ENCODE measurements at regions not wholly inside any gene's neighbourhood (a gene's known extent, or its start where the extent isn't known, plus 50 kb on each side); places are given as distances from the start of the nearest gene placed in this dataset.

- Histone ChIP-seq H3K9ac (no peak overlapping the region), H3K27ac (no peak overlapping the region), H3K9me3 (ENCODE audit: low read depth) (no peaks in the 10 kb centered on the region), H3K36me3 (no peaks in the 10 kb centered on the region), H4K20me1 (ENCODE audit: low read depth) (no peaks in the 10 kb centered on the region), H3K4me2 (no peak overlapping the region), H3K4me3 (no peak overlapping the region), H3F3A (ENCODE audit: low read depth) (no peaks in the 10 kb centered on the region), H3K27me3 (no peaks in the 10 kb centered on the region), H3K4me1 (no peaks in the 10 kb centered on the region), H3K79me2 (ENCODE audit: low read depth) (no peaks in the 10 kb centered on the region), H2AFZ (replicated peaks) (no peak overlapping the region)
- H3K36me3 Mint-ChIP-seq: no peaks in the 10 kb centered on the region
- H3K4me1 Mint-ChIP-seq: peaks cover 16% of the 10 kb centered on the region
- peaks cover 20% of the 10 kb centered on the region for H3K27me3 Mint-ChIP-seq (ENCODE audit: insufficient read depth, low read depth)
- H3K9me3 Mint-ChIP-seq: peaks cover 6% of the 10 kb centered on the region
- no peak overlapping the region for H3K27ac Mint-ChIP-seq
- H3K4me3 Mint-ChIP-seq: no peak overlapping the region
- DNase-seq (ENCODE audit: low spot score): no peak
- no peak for TF ChIP-seq EZH2phosphoT487 (IDR thresholded peaks at IDR 0.05)
- TF ChIP-seq EZH2 (IDR thresholded peaks at IDR 0.05): no peak
- TF ChIP-seq CTCF (IDR thresholded peaks at IDR 0.05): no peak
Measured at GRCh38 chr21:43294194-43294902, 125.5 kb downstream of the CRYAA start.

- Mint-ChIP-seq H3K36me3 (no peaks in the 10 kb centered on the region), H3K27ac (no peak overlapping the region), H3K9me3 (peaks cover 5% of the 10 kb centered on the region), H3K27me3 (ENCODE audit: insufficient read depth, low read depth) (peaks cover 12% of the 10 kb centered on the region), H3K4me3 (no peak overlapping the region), H3K4me1 (peaks cover 6% of the 10 kb centered on the region)
- Histone ChIP-seq H3K9me3 (ENCODE audit: low read depth) (no peaks in the 10 kb centered on the region), H3K9ac (no peak overlapping the region), H4K20me1 (ENCODE audit: low read depth) (no peaks in the 10 kb centered on the region), H2AFZ (replicated peaks) (no peak overlapping the region), H3K27ac (no peak overlapping the region), H3K4me2 (no peak overlapping the region), H3K79me2 (ENCODE audit: low read depth) (no peaks in the 10 kb centered on the region), H3K4me3 (no peak overlapping the region), H3F3A (ENCODE audit: low read depth) (no peaks in the 10 kb centered on the region), H3K27me3 (no peaks in the 10 kb centered on the region), H3K4me1 (no peaks in the 10 kb centered on the region), H3K36me3 (no peaks in the 10 kb centered on the region)
- no peak for DNase-seq (ENCODE audit: low spot score)
- TF ChIP-seq EZH2 (IDR thresholded peaks at IDR 0.05) (no peak), EZH2phosphoT487 (IDR thresholded peaks at IDR 0.05) (no peak), CTCF (IDR thresholded peaks at IDR 0.05) (no peak)
Measured at GRCh38 chr21:43292866-43293142, 124.0 kb downstream of the CRYAA start.

GRCh38 chr21:43292041-43292865 is 123.4 kb downstream of the CRYAA start:
- Histone ChIP-seq H3K4me2 (no peak overlapping the region), H3K79me2 (ENCODE audit: low read depth) (no peaks in the 10 kb centered on the region), H3K9me3 (ENCODE audit: low read depth) (no peaks in the 10 kb centered on the region), H4K20me1 (ENCODE audit: low read depth) (no peaks in the 10 kb centered on the region), H3K27ac (no peak overlapping the region), H2AFZ (replicated peaks) (no peak overlapping the region), H3K4me3 (no peak overlapping the region), H3K36me3 (no peaks in the 10 kb centered on the region), H3F3A (ENCODE audit: low read depth) (no peaks in the 10 kb centered on the region), H3K4me1 (no peaks in the 10 kb centered on the region), H3K27me3 (no peaks in the 10 kb centered on the region), H3K9ac (no peak overlapping the region)
- TF ChIP-seq EZH2phosphoT487 (IDR thresholded peaks at IDR 0.05) (no peak), EZH2 (IDR thresholded peaks at IDR 0.05) (no peak)
- peaks cover 5% of the 10 kb centered on the region for H3K9me3 Mint-ChIP-seq
- peaks cover 12% of the 10 kb centered on the region for H3K27me3 Mint-ChIP-seq (ENCODE audit: insufficient read depth, low read depth)
- H3K4me1 Mint-ChIP-seq: peaks cover 9% of the 10 kb centered on the region
- H3K27ac Mint-ChIP-seq: no peak overlapping the region
- no peak overlapping the region for H3K4me3 Mint-ChIP-seq
- no peak for DNase-seq (ENCODE audit: low spot score)
- no peaks in the 10 kb centered on the region for H3K36me3 Mint-ChIP-seq
